A673 (cell line): ENCODE measurements at regions not wholly inside any gene's neighbourhood (a gene's known extent, or its start where the extent isn't known, plus 50 kb on each side); places are given as distances from the start of the nearest gene placed in this dataset.

ENCODE experiments used
- CTCF ChIP-seq: fragments of 300-800, 200-600 bp; sonication (generic); conservative IDR thresholded peaks from 2 replicates; pipeline ENCODE4 v1.5.1; 2017; ENCODE audit warnings: low read depth, mild to moderate bottlenecking, antibody characterized with exemption, low read length, moderate library complexity, mixed read lengths
- EZH2 ChIP-seq: fragments of 200-600 bp; sonication (generic); IDR thresholded peaks from 2 replicates; pipeline ENCODE4 v1.6.1; 2017; ENCODE audit warnings: borderline replicate concordance, low read depth, mild to moderate bottlenecking, mixed read lengths, antibody characterized with exemption, low read length; ENCODE audit not compliant: poor library complexity, severe bottlenecking

GRCh38 chr13:109870696-109871370, 84.5 kb upstream of the IRS2 start:
- TF ChIP-seq CTCF (no peak), EZH2 (no peak)
